ENCODE measurements at regions not wholly inside any gene's neighbourhood (a gene's known extent, or its start where the extent isn't known, plus 50 kb on each side); places are given as distances from the start of the nearest gene placed in this dataset.

DNA sequence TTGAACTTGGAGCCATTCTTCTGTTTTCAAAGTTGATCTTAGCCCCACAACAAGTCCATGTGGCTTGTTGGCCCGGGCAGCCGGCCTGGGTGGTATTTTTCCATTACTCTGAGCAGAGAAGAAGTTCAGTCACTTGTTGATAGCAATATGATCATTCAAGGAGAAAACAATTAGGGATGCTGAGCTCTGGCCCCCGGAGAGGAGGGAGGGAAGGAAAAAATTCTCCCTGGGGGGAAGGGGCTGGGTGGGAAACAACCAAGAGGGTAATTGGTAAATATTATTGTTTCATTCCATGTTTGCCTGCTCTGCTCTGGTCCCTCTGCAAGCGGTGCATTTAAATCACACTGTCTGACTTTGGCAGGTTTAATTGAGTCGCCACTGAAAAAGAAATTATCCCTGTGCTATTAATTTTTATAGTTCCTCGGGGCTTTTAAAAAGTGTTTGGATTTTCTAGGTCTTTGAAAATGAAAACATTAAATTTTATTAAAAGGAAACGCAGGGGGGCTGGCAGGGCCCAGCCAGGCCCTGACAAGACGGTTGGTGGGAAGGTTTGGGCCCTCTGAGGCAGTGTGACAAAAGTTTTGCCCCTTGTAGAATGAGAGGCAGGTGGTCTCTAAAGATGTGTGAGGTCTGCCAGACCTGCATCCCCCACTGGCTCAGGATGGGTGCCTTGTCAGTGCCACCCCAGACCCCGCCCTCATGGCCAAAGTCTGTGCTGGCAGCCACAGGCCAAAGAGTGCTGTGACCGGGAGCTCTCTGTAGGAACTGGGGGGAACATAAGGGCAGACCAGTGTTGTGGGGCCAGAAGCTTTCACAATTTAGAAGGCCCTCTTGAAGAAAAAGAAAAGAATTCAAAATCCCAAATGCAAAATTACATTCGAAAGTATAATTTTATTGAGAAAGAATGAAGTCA lies 52.5 kb upstream of the SLC14A2 start:
- TF ChIP-seq, protein P1, sequence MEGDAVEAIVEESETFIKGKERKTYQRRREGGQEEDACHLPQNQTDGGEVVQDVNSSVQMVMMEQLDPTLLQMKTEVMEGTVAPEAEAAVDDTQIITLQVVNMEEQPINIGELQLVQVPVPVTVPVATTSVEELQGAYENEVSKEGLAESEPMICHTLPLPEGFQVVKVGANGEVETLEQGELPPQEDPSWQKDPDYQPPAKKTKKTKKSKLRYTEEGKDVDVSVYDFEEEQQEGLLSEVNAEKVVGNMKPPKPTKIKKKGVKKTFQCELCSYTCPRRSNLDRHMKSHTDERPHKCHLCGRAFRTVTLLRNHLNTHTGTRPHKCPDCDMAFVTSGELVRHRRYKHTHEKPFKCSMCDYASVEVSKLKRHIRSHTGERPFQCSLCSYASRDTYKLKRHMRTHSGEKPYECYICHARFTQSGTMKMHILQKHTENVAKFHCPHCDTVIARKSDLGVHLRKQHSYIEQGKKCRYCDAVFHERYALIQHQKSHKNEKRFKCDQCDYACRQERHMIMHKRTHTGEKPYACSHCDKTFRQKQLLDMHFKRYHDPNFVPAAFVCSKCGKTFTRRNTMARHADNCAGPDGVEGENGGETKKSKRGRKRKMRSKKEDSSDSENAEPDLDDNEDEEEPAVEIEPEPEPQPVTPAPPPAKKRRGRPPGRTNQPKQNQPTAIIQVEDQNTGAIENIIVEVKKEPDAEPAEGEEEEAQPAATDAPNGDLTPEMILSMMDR (IDR thresholded peaks at IDR 0.05) = no peak
- TF ChIP-seq TCF7L2 (IDR thresholded peaks at IDR 0.05; ENCODE audit: low read depth, low read length) = no peak
- TF ChIP-seq SIN3A (IDR thresholded peaks at IDR 0.05; ENCODE audit: borderline replicate concordance, insufficient read depth, low read depth, low read length) = no peak
- TF ChIP-seq POLR2AphosphoS5 (IDR thresholded peaks at IDR 0.05; ENCODE audit: low read depth, low read length) = no peak

All from Panc1 (cell line).